ENCODE measurements at regions not wholly inside any gene's neighbourhood (a gene's known extent, or its start where the extent isn't known, plus 50 kb on each side); places are given as distances from the start of the nearest gene placed in this dataset.

- DNase-seq (ENCODE audit: low read depth), result no peak
- H3K4me3 ChIP-seq (ENCODE audit: low read depth, low read length), result no peak overlapping the region
- no peak for TF ChIP-seq CTCF (IDR thresholded peaks at IDR 0.05; ENCODE audit: insufficient read depth, low read depth, low read length)
Observed at GRCh38 chr18:75775121-75775520, 347.6 kb upstream of the SMIM21 start.

- no peak overlapping the region for H3K4me3 ChIP-seq (ENCODE audit: low read depth, low read length)
- TF ChIP-seq CTCF (IDR thresholded peaks at IDR 0.05; ENCODE audit: insufficient read depth, low read depth, low read length), result no peak
- no peak for DNase-seq (ENCODE audit: low read depth)
Observed at GRCh38 chr18:75773618-75774017, 346.1 kb upstream of the SMIM21 start.

GRCh38 chr18:75762758-75763157 is 335.3 kb upstream of the SMIM21 start:
- TF ChIP-seq CTCF (IDR thresholded peaks at IDR 0.05; ENCODE audit: insufficient read depth, low read depth, low read length), result no peak
- no peak overlapping the region for H3K4me3 ChIP-seq (ENCODE audit: low read depth, low read length)
- DNase-seq (ENCODE audit: low read depth), result no peak

GRCh38 chr18:75760208-75760607 is 332.7 kb upstream of the SMIM21 start:
- no peak for TF ChIP-seq CTCF (IDR thresholded peaks at IDR 0.05; ENCODE audit: insufficient read depth, low read depth, low read length)
- DNase-seq (ENCODE audit: low read depth), result no peak
- H3K4me3 ChIP-seq (ENCODE audit: low read depth, low read length), result no peak overlapping the region

GRCh38 chr18:75757951-75758350 is 330.4 kb upstream of the SMIM21 start:
- DNase-seq (ENCODE audit: low read depth), result no peak
- no peak for TF ChIP-seq CTCF (IDR thresholded peaks at IDR 0.05; ENCODE audit: insufficient read depth, low read depth, low read length)

GRCh38 chr18:75754433-75754832 is 326.9 kb upstream of the SMIM21 start:
- DNase-seq (ENCODE audit: low read depth), result no peak
- TF ChIP-seq CTCF (IDR thresholded peaks at IDR 0.05; ENCODE audit: insufficient read depth, low read depth, low read length), result no peak
- H3K4me3 ChIP-seq (ENCODE audit: low read depth, low read length), result no peak overlapping the region

More at GRCh38 chr18:75757951-75758350, 330.4 kb upstream of the SMIM21 start:
- H3K4me3 ChIP-seq (ENCODE audit: low read depth, low read length), result no peak overlapping the region

GRCh38 chr18:75753753-75754152 is 326.2 kb upstream of the SMIM21 start:
- DNase-seq (ENCODE audit: low read depth), result no peak
- no peak overlapping the region for H3K4me3 ChIP-seq (ENCODE audit: low read depth, low read length)
- TF ChIP-seq CTCF (IDR thresholded peaks at IDR 0.05; ENCODE audit: insufficient read depth, low read depth, low read length), result no peak

Data from fibroblast of villous mesenchyme (primary cell).